ENCODE measurements at regions not wholly inside any gene's neighbourhood (a gene's known extent, or its start where the extent isn't known, plus 50 kb on each side); places are given as distances from the start of the nearest gene placed in this dataset.

DNA sequence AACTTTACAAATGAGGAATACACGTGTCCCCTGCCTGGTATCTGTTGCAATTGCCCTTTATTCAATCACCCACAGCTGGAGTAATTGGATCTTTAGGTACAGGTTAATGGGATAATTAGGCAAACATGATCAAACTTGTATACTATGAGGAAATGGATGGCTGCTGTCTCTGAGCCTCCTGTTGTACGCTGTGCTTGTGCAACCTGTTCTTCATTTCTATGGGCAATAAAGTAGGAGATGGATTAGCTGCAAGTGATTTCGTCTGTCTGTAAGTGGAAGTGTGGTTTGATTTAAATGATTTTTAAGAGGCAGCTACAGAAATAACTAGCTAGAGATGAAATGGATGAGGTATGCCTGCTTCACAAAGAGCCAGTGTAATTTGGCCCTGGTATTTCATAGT lies 474.1 kb downstream of the RNF144B start:
- TF ChIP-seq POLR2AphosphoS5 (IDR thresholded peaks at IDR 0.05) (no peak), POLR2A (IDR thresholded peaks at IDR 0.05) (no peak)
